ENCODE measurements at regions not wholly inside any gene's neighbourhood (a gene's known extent, or its start where the extent isn't known, plus 50 kb on each side); places are given as distances from the start of the nearest gene placed in this dataset.

DNA sequence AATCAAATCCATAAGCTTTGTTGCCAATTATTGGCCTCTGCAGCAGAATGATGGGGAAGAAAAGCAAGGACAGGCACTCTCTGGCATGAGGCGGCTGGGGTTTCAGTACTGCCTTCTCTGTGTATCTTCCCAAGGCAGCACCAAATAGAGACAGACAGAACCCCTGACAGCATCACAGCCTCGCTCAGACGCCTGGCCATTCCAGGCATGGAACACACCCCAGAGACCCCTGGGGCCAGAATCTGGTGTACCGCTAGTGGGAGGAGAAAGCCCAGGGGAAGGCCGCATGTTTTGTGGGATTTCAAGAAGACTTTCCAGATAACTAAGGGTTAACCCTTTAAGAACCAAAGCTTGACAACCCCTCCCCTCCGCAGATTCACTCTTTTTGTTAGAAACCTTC, 282.1 kb downstream of the EN1 start:
- TF ChIP-seq, protein P1, sequence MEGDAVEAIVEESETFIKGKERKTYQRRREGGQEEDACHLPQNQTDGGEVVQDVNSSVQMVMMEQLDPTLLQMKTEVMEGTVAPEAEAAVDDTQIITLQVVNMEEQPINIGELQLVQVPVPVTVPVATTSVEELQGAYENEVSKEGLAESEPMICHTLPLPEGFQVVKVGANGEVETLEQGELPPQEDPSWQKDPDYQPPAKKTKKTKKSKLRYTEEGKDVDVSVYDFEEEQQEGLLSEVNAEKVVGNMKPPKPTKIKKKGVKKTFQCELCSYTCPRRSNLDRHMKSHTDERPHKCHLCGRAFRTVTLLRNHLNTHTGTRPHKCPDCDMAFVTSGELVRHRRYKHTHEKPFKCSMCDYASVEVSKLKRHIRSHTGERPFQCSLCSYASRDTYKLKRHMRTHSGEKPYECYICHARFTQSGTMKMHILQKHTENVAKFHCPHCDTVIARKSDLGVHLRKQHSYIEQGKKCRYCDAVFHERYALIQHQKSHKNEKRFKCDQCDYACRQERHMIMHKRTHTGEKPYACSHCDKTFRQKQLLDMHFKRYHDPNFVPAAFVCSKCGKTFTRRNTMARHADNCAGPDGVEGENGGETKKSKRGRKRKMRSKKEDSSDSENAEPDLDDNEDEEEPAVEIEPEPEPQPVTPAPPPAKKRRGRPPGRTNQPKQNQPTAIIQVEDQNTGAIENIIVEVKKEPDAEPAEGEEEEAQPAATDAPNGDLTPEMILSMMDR (IDR thresholded peaks at IDR 0.05 in 2 of 3, conservative IDR thresholded peaks at IDR 0.05 in 1 of 3; ENCODE audit: insufficient read depth in 2 of 3, low read depth in 1 of 3, low read length in 3 of 3): no peak
- TF ChIP-seq ZNF140 (CRISPR knock-in tag; IDR thresholded peaks at IDR 0.05): no peak
- no peak for TF ChIP-seq ZNF41 (CRISPR knock-in tag; conservative IDR thresholded peaks at IDR 0.05)
- no peak for TF ChIP-seq MEF2A (IDR thresholded peaks at IDR 0.05; ENCODE audit: control insufficient read depth, low read depth, low read length)
- no peak for TF ChIP-seq U2AF1 (optimal IDR thresholded peaks at IDR 0.05; ENCODE audit: low read depth, low read length)
- TF ChIP-seq GATA2 (CRISPR knock-in tag; IDR thresholded peaks at IDR 0.05): no peak

Data from K562 (cell line).